ENCODE measurements at regions not wholly inside any gene's neighbourhood (a gene's known extent, or its start where the extent isn't known, plus 50 kb on each side); places are given as distances from the start of the nearest gene placed in this dataset.
A peak's percentile ranks its signal among the peaks of the same experiment; 100 is the strongest.

DNA sequence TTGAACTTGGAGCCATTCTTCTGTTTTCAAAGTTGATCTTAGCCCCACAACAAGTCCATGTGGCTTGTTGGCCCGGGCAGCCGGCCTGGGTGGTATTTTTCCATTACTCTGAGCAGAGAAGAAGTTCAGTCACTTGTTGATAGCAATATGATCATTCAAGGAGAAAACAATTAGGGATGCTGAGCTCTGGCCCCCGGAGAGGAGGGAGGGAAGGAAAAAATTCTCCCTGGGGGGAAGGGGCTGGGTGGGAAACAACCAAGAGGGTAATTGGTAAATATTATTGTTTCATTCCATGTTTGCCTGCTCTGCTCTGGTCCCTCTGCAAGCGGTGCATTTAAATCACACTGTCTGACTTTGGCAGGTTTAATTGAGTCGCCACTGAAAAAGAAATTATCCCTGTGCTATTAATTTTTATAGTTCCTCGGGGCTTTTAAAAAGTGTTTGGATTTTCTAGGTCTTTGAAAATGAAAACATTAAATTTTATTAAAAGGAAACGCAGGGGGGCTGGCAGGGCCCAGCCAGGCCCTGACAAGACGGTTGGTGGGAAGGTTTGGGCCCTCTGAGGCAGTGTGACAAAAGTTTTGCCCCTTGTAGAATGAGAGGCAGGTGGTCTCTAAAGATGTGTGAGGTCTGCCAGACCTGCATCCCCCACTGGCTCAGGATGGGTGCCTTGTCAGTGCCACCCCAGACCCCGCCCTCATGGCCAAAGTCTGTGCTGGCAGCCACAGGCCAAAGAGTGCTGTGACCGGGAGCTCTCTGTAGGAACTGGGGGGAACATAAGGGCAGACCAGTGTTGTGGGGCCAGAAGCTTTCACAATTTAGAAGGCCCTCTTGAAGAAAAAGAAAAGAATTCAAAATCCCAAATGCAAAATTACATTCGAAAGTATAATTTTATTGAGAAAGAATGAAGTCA, 52.5 kb upstream of the SLC14A2 start:
- WGBS, 10 experiments: 14 to 80% (median 58%) methylated on average over 1 to 6 of the region's 11 CpGs
- no peak overlapping the region for H3K4me3 ChIP-seq
- H3K27ac ChIP-seq: no peak overlapping the region
- in situ Hi-C loops (cut with MboI; ENCODE audit: low pct_unique_long_range_greater_than_20kb in 2 of 9, low sequenced_read_pairs in 9 of 9, unreplicated experiment in 9 of 9): no loop called here
- ATAC-seq (replicated peaks in 6 of 8): peak in 1 of 8 experiments; percentile 44
- H3K4me1 ChIP-seq (replicated peaks in 1 of 2): peaks cover 17% of the 10 kb centered on the region in 2 donors

DNA sequence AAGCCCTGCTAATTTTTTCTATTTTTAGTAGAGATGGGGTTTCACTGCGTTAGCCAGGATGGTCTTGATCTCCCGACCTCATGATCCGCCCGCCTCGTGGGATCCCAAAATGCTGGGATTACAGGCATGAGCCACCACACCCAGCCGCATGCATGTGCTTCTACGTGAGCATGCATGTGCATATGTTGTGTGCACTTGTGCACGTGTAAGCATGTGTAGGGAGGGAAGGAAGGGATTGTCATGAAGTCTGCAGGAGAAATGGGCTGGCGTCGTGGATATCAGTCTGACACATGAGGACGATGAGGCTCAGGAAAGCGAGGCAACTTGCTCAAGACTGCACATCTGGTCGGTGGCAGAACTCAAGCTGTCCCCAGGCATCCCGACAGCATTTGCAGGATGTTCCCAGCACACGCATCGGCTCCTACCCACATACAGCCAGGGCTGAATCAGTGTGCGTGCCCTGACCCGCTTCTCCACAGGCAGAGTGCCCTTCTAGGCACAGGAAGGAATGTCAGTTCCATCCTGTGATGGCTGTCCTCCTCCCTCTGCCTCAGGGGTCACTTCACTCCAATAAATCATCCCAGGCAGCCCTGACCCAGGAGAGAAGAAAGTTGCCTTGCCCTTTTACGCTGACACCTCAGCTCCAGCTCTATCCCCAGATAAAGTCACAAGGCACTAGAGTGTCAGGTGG, 49.9 kb upstream of the SLC14A2 start:
- H3K4me3 ChIP-seq: no peak overlapping the region
- H3K27ac ChIP-seq: no peak overlapping the region
- in situ Hi-C loops (cut with MboI; ENCODE audit: low pct_unique_long_range_greater_than_20kb in 2 of 9, low sequenced_read_pairs in 9 of 9, unreplicated experiment in 9 of 9): no loop called here
- peak in 3 of 8 experiments; percentile 23 to 35 (median 35) for ATAC-seq (replicated peaks in 6 of 8)
- WGBS, 10 experiments: 22 to 93% (median 85%) methylated on average over 1 to 9 of the region's 19 CpGs; no CpG with 5 or more reads in 4 of the 10 experiments
- H3K4me1 ChIP-seq (replicated peaks in 1 of 2): peaks cover 17 to 32% of the 10 kb centered on the region in 2 donors
